AG10803 (cell line): ENCODE measurements at regions not wholly inside any gene's neighbourhood (a gene's known extent, or its start where the extent isn't known, plus 50 kb on each side); places are given as distances from the start of the nearest gene placed in this dataset.

Experiments
- DNase-seq: peaks from one replicate; pipeline ENCODE4 v3.0.0; 2010; ENCODE audit warnings: low read depth
- H3K4me3 ChIP-seq: 2 replicates; pipeline ENCODE4 v1.5.1; 2011; ENCODE audit warnings: mild to moderate bottlenecking, low read length, control low read depth
- CTCF ChIP-seq: conservative IDR thresholded peaks from 2 replicates; pipeline ENCODE4 v1.5.1; 2011; ENCODE audit warnings: mild to moderate bottlenecking, low read length, control low read depth, inconsistent platforms

GRCh38 chr1:69171248-69171647 is 396.5 kb upstream of the LRRC7 start:
- DNase-seq = no peak
- H3K4me3 ChIP-seq = no peak overlapping the region
- no peak for TF ChIP-seq CTCF

- no peak for TF ChIP-seq CTCF
- no peak overlapping the region for H3K4me3 ChIP-seq
- no peak for DNase-seq
Measured at GRCh38 chr1:69172003-69173000, 395.4 kb upstream of the LRRC7 start.

GRCh38 chr1:69175053-69175452 is 392.7 kb upstream of the LRRC7 start:
- no peak for TF ChIP-seq CTCF
- H3K4me3 ChIP-seq = no peak overlapping the region
- DNase-seq = no peak

GRCh38 chr1:69180358-69180757 is 387.4 kb upstream of the LRRC7 start:
- H3K4me3 ChIP-seq = no peak overlapping the region
- DNase-seq = no peak
- TF ChIP-seq CTCF = no peak

- DNase-seq = no peak
- no peak for TF ChIP-seq CTCF
- H3K4me3 ChIP-seq = no peak overlapping the region
Measured at GRCh38 chr1:69185378-69185777, 382.3 kb upstream of the LRRC7 start.

- no peak overlapping the region for H3K4me3 ChIP-seq
- DNase-seq = no peak
- no peak for TF ChIP-seq CTCF
Measured at GRCh38 chr1:69191335-69191734, 376.4 kb upstream of the LRRC7 start.

GRCh38 chr1:69195136-69195535 is 372.6 kb upstream of the LRRC7 start:
- TF ChIP-seq CTCF = no peak
- no peak for DNase-seq
- no peak overlapping the region for H3K4me3 ChIP-seq
